Body of pancreas (tissue), 4 donors: ENCODE measurements at regions not wholly inside any gene's neighbourhood (a gene's known extent, or its start where the extent isn't known, plus 50 kb on each side); places are given as distances from the start of the nearest gene placed in this dataset.

Experiments used
- CTCF ChIP-seq, 7 experiments: fragments of 450-650 bp in 4 of 7; fragments of 200-600 bp in 3 of 7; sonication (generic) in 3 of 7; IDR thresholded peaks; one replicate each; pipeline ENCODE4 v1.5.1; 2016 to 2019; ENCODE audit warnings: antibody characterized with exemption in 7 of 7
- POLR2A ChIP-seq, 3 donors: fragments of 450-650 bp; IDR thresholded peaks; one replicate each; pipeline ENCODE4 v1.6.1; 2016; ENCODE audit warnings: antibody characterized with exemption in 3 of 3, mild to moderate bottlenecking in 2 of 3

GRCh38 chr20:57896563-57896962 lies 186.7 kb upstream of the PMEPA1 start:
- no peak for TF ChIP-seq CTCF (IDR thresholded peaks at IDR 0.05)
- no peak for TF ChIP-seq POLR2A (IDR thresholded peaks at IDR 0.05)
